ENCODE measurements at regions not wholly inside any gene's neighbourhood (a gene's known extent, or its start where the extent isn't known, plus 50 kb on each side); places are given as distances from the start of the nearest gene placed in this dataset.
A peak's percentile ranks its signal among the peaks of the same experiment; 100 is the strongest.

DNA sequence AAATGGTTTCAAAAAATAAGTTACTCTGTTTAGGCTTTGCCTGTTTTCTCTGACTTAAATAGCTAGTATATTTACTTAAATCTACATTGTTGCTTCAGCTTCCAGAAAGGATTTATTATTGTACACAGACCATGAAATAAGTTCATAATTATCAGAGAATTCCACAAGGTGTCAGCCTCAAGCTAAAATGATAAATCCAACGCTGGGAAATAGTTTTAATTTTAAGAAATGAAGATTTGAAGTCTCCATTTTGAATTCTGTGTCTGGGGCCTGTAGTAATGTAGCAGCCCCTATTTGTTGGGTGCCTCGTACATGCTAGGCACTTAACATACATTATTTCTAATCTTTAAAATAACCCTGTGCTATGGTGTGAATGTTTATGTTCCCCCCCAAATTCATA, 92.6 kb upstream of the KCNMB2 start:
- TF ChIP-seq, protein P1, sequence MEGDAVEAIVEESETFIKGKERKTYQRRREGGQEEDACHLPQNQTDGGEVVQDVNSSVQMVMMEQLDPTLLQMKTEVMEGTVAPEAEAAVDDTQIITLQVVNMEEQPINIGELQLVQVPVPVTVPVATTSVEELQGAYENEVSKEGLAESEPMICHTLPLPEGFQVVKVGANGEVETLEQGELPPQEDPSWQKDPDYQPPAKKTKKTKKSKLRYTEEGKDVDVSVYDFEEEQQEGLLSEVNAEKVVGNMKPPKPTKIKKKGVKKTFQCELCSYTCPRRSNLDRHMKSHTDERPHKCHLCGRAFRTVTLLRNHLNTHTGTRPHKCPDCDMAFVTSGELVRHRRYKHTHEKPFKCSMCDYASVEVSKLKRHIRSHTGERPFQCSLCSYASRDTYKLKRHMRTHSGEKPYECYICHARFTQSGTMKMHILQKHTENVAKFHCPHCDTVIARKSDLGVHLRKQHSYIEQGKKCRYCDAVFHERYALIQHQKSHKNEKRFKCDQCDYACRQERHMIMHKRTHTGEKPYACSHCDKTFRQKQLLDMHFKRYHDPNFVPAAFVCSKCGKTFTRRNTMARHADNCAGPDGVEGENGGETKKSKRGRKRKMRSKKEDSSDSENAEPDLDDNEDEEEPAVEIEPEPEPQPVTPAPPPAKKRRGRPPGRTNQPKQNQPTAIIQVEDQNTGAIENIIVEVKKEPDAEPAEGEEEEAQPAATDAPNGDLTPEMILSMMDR (IDR thresholded peaks at IDR 0.05; ENCODE audit: low read depth, low read length): no peak
- peak; percentile 29 for DNase-seq (ENCODE audit: low read depth, low spot score)
- no peak overlapping the region for H3K4me3 ChIP-seq (ENCODE audit: low read depth, low read length)
- in situ Hi-C loops (cut with HindIII; ENCODE audit: low sequenced_read_pairs): no loop called here

DNA sequence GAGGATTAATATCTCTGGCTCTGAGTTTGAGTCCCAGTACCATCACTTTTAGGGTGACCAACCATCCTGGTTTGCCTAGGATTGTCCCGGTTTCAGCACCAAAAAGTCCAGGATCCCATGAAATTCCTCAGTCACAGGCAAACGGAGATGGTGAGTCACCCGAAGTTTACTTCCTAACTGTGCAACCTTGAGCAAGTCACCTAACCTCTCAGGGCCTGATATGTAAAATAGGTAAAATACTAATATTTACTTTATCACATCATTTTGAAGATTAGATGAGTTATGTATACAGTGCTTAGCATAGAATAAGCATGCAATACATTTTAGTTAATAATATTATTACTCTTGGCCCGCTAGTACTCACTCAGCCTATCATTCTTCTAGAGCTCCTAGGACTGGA, 91.1 kb upstream of the KCNMB2 start:
- no peak overlapping the region for H3K4me3 ChIP-seq (ENCODE audit: low read depth, low read length)
- DNase-seq (ENCODE audit: low read depth, low spot score): no peak
- in situ Hi-C loops (cut with HindIII; ENCODE audit: low sequenced_read_pairs): no loop called here
- TF ChIP-seq, protein P1 (IDR thresholded peaks at IDR 0.05; ENCODE audit: low read depth, low read length): no peak

DNA sequence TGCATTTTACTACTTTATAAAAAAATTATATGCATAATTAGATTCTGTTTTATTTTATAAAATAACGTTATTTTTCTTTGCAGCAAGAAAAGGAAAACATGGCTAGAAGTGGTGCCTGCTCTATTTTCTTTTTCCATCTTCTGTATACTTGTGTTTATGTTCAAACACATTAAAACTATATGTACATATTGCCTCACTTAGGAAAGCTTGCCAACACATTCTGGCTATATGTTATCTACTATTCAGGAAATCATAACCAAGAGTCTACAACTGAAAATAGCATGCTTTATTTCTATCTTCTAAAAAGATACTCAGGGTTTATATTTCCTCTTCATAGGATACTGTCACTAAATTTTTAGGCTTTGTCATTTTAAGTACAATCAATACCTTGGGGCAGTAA, 90.2 kb upstream of the KCNMB2 start:
- no peak overlapping the region for H3K4me3 ChIP-seq (ENCODE audit: low read depth, low read length)
- TF ChIP-seq, protein P1 (IDR thresholded peaks at IDR 0.05; ENCODE audit: low read depth, low read length): no peak
- in situ Hi-C loops (cut with HindIII; ENCODE audit: low sequenced_read_pairs): no loop called here
- no peak for DNase-seq (ENCODE audit: low read depth, low spot score)

DNA sequence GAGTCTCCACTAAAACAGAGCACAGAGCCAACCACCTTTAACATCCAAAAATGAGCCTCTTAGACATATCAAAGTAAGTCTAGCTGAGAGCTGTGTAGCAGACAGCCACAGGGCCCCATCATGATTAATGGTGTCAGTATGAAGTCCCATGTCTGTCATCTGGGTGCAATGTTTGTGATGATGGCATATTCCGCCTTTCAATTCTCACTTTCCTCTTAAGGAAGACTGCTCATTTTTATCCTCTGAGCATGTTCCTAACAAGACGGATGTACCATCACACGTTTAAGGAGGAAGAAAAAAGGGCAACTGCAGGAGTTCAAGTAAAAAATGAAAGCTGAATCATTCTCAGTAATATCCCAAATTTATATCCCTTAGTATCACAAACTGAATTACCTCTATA, 85.8 kb upstream of the KCNMB2 start:
- TF ChIP-seq, protein P1 (IDR thresholded peaks at IDR 0.05; ENCODE audit: low read depth, low read length): no peak
- no peak overlapping the region for H3K4me3 ChIP-seq (ENCODE audit: low read depth, low read length)
- no peak for DNase-seq (ENCODE audit: low read depth, low spot score)
- in situ Hi-C loops (cut with HindIII; ENCODE audit: low sequenced_read_pairs): no loop called here

DNA sequence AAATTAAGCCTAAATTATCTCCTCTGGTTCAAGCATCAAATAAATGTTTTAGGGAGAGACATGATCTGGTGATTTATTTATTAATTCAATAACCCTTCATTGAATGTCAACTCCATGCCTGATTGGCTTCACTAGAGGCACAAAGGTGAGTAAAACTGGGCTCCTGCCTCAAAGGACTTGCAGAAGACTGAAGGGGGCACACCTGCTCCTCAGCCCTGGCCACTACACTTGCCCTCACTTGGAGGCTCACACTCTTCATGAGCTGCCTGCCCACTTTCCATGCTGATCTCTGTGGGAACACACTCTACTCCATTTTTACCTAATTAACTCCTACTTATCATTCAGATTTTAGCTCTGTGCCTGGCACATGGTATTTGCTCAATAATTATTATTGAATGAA, 84.4 kb upstream of the KCNMB2 start:
- no peak overlapping the region for H3K4me3 ChIP-seq (ENCODE audit: low read depth, low read length)
- TF ChIP-seq, protein P1 (IDR thresholded peaks at IDR 0.05; ENCODE audit: low read depth, low read length): no peak
- no peak for DNase-seq (ENCODE audit: low read depth, low spot score)
- in situ Hi-C loops (cut with HindIII; ENCODE audit: low sequenced_read_pairs): no loop called here

DNA sequence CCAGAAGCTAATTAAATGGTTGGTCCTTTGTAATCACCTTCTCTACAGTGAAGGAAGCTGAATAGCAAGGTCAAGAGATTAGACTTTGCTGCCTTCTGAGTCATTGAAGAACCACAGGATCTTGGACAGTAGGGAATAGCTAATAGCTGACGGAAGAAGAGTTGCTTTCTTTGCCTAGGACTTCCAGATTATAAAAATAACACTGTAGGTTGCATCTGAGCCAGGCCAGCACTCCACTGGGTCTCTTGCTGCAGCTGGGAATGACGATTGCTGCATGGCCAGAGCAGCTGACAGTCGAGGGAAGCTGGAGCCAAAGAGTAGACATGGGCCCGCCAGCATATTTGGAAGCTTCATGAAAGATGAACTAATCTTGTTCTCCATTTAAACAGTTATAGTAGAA, 81.5 kb upstream of the KCNMB2 start:
- no peak overlapping the region for H3K4me3 ChIP-seq (ENCODE audit: low read depth, low read length)
- in situ Hi-C loops (cut with HindIII; ENCODE audit: low sequenced_read_pairs): no loop called here
- TF ChIP-seq, protein P1 (IDR thresholded peaks at IDR 0.05; ENCODE audit: low read depth, low read length): no peak
- peak; percentile 82 for DNase-seq (ENCODE audit: low read depth, low spot score)

DNA sequence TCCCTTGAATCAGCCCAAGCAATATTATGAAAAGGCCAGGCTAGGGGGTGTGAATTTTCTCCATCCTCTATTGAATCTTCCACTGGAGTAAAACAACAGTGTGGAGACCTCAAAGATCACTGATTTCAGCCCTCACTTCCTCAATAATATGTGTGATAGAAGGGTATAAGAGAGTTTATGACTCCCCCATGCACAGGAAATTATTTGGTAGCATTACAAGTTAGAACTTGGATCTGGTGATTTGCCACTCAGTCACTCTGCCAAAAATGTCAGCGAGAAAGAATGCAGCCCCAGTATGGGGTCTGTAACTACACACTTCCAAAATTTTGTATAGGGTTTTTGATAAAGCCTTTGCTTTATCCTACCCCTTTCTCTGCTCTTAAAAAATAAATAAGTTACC, 81.0 kb upstream of the KCNMB2 start:
- in situ Hi-C loops (cut with HindIII; ENCODE audit: low sequenced_read_pairs): no loop called here
- no peak overlapping the region for H3K4me3 ChIP-seq (ENCODE audit: low read depth, low read length)
- DNase-seq (ENCODE audit: low read depth, low spot score): peak; percentile 33
- TF ChIP-seq, protein P1 (IDR thresholded peaks at IDR 0.05; ENCODE audit: low read depth, low read length): no peak

All from astrocyte of the spinal cord (primary cell).